Superior temporal gyrus (tissue), 1 donor: ENCODE measurements at regions not wholly inside any gene's neighbourhood (a gene's known extent, or its start where the extent isn't known, plus 50 kb on each side); places are given as distances from the start of the nearest gene placed in this dataset.
"Not testable (repeated sequence)": the region's sequence is repeated elsewhere in the genome, so short reads cannot be mapped to it uniquely, and the experiment has no call there.

Experiments
- DNase-seq: peaks from one replicate; pipeline ENCODE4 v3.0.0-alpha.2; 2016; ENCODE audit errors: extremely low spot score

DNA sequence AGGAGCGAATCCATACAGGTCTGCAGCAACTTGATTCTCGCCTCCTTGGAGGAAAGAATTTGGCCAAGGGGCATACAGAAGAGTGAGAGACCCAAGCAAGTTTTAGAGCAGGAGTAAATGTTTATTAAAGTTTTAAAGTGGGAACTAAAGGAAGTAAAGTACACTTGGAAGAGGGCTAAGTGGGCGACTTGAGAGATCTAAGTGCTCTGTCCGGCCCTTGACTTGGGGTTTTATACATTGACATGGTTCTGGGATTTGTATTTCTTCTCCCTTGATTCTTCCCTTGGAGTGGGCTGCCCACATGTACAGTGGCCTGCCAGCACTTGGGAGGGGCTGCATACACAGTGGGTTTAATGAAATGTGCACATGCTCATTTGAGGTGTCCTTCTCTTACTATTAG, 421.2 kb downstream of the TMEM121 start:
- DNase-seq = no peak

DNA sequence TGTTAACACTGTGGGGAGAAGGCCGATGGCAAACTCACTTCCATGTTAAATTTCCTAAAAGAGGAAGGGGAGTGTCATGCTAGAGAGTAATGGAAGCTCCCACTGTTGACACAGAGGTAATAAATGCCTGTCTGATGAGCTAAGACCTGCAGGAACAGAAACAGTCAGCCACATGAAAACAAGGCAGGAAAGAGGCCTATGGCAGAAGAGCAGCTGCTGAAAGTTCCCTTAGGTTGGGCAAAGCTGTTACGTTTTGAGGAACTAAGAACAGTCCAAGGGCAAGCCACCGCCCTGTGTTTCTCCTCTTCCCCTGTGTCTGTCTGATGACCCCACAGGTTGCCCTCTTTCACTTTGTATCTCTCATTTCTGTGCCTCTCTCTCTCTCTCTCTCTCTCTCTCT, 422.6 kb downstream of the TMEM121 start:
- DNase-seq = not testable (repeated sequence)

DNA sequence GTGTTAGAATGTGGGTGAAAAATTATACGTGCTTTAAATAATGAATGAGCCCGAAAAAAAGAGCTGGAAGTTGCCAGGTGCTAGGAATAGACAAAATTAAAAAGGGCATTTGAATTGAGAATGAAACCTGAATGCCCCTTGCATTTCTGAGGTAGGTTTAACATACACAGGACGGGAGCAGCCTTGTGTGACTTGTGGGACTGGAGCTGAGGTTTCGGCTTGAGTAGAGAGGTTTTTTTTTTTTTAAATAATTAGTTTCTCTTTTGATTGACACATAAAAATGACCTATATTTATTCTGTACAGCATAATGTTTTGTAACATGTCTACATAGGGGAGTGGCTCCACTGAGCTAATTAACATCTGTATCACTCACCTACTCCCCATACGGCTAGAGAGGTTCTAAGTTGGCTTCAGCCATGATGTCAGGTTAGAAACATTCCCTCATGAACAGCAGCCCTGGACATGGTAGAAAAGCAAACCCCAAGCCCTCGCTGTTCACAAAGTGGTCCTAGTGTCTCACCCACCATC, 424.0 kb downstream of the TMEM121 start:
- not testable (repeated sequence) for DNase-seq

DNA sequence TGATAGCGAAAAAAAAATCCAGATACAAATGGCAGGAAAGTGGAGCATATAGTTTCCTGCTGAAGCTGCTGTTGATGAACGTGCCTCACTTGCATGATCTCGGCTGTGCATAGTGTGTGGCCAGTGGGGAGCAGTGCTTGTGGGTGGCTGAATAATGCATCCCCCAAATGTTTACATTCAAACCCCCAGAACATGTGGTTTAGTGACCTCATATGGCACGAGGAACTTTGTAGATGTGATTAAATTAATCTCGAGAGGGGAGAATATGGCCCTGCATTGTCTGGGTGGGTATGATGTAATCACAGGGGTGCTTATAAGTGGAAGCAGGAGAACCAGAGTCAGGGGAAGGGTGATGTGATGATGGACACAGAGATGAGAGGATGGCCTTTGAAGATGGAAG, 425.0 kb downstream of the TMEM121 start:
- DNase-seq = no peak

DNA sequence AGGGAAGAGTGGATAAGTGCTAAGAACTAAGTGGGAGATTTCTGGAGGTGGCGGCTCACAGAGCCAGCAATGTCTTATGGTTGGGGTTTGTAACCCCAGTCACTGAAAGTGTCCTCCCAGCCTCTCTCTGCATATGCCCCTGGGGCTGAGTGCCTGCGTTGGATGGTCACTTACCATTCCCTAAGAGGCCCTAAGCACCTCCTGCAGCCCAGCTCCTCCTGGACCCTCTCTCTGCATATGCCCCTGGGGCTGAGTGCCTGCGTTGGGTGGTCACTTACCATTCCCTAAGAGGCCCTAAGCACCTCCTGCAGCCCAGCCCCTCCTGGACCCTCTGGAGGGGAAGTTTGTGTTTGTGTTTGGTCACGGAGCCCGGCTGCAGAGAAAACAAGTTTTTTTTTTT, 425.8 kb downstream of the TMEM121 start:
- no peak for DNase-seq

DNA sequence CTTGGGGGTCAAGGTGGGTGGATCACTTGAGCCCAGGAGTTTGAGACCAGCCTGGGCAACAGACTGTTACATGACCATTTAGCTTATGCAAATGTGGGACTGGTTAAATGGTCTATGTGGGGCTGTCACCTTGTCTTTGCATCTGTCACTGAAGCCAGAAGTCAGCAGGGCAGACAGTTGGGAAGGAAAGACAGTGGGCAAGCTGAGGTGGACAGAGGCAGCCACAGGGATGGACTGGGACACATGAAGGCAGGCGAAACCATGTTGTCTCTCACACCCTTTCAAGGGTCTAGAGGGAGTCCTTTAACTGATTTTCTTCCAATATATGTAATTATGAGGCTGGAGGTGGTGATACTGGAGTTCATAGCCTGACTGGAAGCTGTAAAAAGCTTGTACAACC, 426.4 kb downstream of the TMEM121 start:
- no peak for DNase-seq

DNA sequence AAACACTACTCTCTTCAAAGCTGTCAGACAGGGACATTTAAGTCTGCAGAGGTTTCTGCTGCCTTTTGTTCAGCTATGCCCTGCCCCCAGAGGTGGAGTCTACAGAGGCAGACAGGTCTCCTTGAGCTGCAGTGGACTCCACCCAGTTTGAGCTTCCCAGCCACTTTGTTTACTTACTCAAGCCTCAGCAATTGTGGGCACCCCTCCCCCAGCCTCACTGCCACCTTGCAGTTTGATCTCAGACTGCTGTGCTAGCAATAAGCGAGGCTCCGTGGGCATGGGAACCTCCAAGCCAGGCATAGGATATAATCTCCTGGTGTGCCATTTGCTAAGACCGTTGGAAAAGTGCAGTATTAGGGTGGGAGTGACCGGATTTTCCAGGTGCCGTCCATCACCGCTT, 435.2 kb downstream of the TMEM121 start:
- not testable (repeated sequence) for DNase-seq

DNA sequence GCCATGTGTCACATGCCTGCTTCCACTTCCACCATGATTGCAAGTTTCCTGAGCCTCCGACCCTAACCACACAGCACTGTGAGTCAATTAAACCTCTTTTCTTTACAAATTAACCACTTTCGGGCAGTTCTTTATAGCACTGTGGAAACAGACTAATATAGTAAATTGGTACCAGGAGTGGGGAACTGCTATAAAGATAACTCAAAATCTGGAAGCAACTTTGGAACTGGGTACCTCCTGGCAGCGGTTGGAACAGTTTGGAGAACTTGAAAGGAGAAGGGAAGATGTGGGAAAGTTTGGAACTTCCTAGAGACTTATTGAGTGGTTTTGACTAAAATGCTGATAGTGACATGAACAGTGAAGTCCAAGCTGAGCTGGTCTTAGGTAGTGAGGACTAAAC, 436.1 kb downstream of the TMEM121 start:
- no peak for DNase-seq

DNA sequence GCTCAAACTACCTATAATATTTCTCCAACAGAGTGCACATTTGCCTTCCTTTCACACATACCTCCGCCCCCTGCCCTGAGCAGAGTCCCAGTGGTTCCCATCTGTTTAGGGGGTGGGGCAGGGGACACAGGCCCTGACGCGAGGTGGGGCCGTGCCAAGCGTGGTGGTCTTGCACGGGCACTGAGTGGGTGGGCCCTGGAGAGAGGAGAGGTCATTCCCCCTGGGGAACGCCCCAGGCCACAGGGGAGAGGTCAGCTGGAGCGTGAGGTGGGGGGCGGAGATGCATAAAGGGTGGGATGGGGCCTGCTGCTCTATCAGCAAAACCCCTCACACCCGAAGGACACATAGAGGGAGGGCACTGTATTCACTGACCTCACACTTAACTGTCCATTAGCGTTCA, 441.9 kb downstream of the TMEM121 start:
- DNase-seq = no peak

DNA sequence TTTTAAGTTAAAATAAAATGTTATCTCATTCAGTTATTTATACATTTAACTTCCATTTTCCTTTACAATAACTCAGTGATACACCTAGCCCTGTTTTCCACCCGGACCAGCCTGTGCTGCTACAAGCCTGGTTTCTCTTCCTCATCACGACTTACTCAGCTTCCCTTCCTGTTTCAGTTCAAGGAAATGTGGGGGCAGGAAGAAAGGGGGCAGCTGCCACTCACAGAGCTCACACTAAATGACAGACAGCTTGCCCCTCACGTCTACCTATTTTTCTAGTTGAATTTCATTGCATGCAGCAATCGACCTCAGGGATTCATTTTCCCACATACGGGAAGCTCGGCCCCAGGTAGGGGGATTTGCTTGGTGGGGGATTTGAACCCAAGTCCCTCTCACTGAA, 442.6 kb downstream of the TMEM121 start:
- not testable (repeated sequence) for DNase-seq

DNA sequence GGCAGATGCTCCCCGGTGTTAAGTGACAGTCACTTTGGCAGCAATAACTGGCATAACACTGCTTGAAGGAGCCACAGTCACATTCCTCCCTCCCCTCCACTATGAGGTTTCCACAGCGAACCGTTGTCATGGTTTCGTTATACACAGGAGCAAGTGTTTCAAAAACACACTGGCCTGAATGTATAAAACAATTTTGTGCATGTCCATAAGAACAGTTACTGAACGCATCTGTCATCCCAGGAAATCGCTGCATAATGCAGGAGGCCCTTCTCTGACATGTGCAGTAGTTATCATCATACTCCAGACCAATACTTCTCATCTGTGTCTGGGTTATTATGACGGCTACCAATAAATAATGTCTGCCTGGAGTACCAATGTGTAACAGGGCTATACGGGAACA, 444.4 kb downstream of the TMEM121 start:
- DNase-seq = not testable (repeated sequence)

DNA sequence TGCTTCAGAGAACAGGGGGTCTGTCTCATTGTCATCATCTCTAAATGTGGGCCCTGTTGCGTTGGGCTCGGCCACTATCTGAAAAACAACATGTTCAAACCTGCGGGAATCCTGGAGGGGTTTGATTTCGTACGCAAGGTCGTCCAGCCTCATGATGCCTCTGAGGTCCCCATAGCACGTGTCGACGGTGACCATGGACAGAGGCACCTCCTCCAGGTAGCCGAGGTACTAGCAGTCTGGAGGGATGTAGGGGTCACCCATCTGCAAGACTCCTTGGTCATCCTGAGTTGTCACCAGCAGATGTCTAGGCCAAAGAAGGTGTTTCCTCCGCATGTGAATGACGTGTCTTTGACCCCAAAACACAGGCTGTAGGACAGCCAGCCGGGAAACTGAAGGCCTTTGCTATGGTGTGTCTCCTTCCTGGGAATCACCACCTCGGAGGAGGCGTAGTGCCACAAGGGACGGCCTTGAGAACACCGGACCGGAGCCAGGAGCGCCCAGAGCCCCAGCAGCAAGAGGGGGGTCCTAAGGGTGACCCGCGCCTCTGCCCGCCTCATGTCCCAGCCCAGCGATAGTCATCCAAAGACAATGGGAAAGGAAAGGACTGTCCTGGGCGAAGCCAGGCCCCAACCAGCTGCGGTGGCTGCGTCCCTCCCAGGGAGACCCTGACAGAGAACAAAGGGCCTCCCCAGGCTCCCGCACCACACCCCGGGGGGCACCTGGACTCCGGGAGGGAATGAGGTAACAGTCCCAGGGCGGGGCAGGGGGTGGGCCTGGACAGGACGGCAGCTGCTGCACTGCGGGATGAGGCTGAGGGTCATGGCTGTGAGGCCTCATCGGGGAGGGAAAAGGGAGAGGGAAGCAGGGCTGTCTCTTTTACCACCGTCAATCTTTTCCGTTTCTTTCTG, 445.5 kb downstream of the TMEM121 start:
- no peak for DNase-seq

DNA sequence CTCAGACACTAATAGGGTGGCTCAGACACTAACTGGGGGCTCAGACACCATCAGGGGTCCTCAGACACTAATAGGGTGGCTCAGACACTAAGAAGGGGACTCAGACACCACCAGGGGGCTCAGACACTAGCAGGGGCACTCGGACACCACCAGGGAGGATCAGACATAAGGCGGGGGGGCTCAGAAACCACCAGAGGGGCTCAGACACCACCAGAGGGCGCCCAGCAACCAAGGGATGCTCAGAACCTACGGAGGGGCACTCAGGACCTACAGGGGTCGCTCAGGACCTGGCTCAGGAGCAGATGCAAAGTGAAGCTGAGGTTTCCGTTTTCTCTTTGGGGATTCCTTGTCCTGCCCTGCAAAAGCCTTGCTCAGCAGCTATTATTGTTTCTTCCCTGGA, 448.5 kb downstream of the TMEM121 start:
- no peak for DNase-seq

DNA sequence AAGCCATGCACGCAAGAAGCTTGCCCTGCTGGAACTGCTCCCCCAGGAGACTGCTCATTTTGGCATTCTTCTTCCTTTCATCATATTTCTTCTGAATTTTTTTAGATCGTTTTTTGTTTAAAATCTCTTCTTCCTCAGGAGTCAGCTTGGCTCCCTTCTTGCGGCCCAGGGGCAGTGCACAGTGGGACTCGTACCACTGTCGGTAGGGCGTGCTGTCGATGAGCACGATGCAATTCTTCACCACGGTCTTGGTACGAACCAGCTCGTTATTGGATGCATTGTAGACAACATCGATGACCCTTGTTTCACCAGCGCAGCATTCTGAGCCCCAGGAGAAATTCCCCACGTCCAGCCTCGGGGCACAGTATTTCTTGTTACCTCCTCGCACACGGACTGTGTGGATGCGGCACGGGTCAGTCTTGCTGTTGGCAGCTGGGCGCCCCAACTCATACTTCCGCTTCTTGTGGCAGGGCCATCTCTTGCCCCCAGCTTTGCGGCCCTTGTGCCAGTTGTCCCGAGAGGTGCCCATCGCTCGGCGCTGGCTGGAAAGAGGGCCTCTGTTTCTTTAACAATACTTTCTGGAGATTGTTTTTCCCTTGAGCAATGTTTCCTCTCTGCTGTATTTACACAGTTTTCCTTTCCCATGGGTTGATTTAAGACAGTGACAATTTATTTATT, 452.4 kb downstream of the TMEM121 start:
- DNase-seq = no peak

DNA sequence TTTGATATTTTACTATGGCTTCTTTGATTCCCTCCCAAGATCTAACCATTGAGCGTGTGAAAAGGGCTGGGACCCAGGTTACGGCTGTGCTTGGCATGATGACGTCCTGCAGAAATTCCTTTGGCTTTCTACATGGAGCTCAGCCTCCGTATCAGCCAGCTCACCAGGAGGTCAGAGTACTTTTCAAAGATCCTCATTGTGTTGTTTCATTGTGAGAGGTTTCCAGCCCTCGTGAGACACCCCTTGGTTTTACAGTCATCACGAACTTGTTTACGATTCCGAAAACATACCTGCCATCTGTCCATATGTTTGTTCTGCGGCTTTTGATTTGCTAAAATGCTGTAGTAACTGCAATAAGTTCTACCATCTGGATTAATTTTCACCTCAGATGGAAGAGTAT, 453.1 kb downstream of the TMEM121 start:
- DNase-seq = no peak

DNA sequence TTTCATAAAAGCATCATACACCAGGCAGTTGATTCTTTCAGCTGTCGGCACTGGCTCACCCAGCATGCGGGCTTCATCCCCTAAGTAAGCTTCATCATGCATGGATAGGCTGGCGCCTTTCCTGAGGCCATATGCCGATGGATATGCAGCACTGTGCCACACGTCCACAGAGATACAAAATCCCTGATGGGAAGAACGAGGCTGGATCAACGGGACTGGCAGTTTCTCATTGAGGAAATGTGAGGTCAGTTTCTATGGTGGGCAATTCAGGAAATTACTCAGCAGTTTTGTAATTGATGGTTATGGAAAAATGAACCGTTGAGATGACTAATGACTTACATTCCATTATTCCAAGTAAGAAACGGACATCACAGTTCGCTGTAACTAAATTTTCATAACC, 453.8 kb downstream of the TMEM121 start:
- DNase-seq = no peak

DNA sequence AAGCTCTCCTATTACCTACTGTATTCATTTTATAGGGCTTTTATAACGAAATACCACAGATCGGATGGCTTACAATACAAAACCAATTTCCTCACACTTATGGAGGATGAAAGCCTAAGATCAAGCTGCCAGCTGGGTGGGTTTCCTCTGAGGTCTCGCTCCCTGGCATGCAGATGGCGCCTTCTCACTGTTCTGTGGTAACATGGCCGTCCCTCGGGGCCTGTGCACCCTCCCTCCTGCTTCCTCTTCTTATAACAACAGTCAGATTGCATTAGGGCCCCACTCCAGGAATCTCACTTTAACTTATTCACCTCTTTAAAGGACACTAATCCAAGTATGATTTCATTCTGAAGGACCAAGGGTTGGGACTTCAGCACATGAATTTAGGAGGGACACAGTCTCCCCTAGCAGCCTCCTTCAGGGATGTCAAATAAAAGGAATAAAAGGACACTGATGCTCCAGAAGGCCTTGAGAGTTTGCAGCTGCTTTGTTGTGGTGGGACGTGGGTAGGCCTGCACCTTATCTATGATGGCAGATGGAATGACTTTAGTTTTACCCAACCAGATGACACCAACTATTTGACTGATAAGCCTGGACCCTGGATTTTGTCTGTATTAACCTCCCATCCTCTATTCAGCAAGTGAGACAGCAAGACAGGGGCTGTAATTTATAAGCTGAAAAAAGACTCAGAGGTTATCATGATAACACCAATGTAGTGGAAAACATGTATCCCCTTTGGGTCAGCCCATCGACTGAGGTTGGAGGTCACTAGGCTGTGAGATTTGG, 455.3 kb downstream of the TMEM121 start:
- DNase-seq = not testable (repeated sequence)

DNA sequence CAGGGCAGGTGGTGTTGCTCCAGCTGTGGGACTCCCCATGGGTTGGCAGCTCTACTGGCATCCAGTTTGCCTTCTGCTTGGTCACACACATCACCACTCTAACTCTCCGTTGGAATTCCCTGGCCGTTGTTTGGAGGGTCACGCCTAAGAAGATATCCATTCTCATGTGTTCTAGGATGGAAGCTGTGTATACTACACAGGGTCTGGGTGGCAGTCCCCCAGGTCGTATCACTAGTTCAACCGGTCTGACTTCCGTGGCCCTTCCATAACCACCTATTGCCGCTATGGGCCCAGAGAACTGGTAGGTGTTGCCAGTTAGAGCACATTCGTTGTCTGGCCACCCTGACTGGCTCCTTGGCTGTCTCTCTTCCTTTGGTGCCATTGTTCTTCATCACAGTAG, 456.3 kb downstream of the TMEM121 start:
- DNase-seq = no peak

DNA sequence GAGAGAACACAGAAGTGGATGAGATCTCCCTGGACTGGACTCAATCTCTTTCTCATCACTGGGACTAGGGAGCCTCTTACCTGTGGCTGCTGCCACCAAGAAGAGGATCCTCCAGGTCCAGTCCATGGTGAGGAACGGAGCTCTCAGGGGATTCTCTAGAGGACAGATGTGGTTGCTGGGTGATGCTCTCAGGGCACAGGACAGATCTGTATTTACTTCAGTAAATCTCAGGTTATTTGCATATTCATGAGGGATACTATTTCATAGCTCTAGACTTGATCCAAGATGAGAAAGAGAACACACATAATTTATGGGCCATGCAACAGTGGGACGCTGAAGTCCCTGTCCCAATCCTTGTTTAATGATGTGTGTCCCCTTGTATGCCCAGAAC, 460.5 kb downstream of the TMEM121 start:
- DNase-seq = no peak

DNA sequence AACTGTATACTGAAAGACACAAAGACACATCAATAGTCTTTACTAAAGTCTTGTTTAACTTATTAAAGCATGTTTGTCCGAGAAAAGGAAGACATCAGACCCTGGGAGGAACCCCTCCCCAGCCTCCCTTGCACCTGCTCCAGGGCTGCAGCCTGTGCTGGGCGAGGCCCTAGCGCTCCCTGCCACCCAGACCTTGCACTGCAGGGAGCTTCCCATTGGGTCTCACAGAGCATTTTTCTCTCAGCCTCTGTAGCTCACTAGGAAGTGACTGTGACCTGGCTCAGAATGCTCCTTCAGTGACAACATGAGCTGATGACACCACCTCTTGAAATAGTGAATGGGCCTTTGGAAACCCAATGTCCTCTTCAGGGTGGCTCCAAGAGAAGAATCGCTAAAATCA, 461.2 kb downstream of the TMEM121 start:
- DNase-seq = no peak

DNA sequence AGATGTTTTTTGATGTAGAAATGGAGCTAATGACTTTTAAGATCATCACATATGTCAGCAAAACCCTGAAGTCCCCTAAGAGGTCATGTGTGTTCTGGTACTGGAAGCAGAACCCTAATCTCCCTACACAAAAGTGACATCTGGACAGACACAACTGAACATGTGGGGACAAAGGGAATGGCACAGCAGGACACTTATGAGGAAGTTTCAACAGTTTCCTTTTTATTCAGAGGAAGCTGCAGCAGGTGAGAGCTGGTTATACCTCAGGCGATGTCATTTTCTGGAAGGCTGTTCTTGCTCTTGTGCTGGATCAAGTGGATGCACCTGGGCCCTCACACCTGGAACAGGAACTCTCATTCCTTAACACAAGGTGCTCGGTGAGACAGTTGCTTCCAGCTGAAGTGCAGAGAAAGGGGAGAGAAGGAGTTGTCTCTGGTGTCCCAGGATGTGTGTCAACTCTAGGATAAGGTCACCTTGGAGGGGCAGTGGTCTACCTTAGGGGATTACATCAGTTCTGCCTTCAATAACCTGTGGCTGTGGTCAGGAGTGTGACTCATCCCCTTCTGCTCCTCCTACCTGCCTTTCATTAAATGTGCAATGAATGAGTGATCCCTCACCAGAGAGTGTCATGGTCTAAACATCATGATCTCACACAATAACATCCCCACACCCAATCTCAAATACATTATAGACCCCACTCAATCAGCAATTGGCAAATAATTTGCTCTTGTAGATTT, 463.4 kb downstream of the TMEM121 start:
- no peak for DNase-seq
